ENCODE measurements at regions not wholly inside any gene's neighbourhood (a gene's known extent, or its start where the extent isn't known, plus 50 kb on each side); places are given as distances from the start of the nearest gene placed in this dataset.
"Not testable (repeated sequence)": the region's sequence is repeated elsewhere in the genome, so short reads cannot be mapped to it uniquely, and the experiment has no call there.

DNA sequence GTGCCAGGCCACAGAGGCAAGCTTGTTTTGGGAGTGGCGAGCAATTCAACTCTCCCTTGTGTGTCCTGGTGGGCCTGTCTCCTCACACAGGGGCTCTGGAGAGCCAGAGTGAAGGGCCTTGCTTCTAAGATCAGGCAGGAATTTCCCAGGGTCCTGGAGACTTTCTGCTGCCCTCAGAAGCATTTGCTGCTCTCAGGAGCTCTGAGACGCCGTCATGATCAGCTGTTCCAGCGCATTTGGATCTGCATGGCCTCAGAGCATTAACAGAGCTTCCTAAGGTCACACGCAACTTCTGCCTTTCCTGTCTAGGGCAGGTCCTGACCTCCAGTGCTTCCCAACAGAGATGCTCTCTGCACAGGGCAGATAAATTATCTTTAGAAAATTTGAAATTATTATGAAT is 52.2 kb upstream of the C10orf90 start:
- no peak for DNase-seq

DNA sequence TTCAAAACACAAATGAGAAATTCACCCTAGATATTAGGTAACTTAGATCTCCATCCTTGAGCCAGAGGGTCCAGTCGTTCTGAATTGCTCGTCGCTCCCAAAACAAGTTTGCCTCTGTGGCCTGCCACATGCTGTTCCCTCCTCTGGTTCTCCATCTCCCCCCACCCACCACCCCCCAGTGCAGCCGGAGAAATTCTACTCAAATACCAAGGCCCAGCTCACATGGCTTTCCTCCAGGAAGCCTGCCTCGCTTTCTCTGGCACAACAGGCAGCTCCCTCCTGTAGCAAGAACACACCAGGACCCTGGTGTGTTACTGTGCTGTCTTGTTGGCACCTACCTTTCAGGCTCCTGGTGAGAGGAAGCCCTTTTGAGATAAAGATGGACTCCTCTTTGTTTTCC is 52.7 kb upstream of the C10orf90 start:
- DNase-seq = no peak

DNA sequence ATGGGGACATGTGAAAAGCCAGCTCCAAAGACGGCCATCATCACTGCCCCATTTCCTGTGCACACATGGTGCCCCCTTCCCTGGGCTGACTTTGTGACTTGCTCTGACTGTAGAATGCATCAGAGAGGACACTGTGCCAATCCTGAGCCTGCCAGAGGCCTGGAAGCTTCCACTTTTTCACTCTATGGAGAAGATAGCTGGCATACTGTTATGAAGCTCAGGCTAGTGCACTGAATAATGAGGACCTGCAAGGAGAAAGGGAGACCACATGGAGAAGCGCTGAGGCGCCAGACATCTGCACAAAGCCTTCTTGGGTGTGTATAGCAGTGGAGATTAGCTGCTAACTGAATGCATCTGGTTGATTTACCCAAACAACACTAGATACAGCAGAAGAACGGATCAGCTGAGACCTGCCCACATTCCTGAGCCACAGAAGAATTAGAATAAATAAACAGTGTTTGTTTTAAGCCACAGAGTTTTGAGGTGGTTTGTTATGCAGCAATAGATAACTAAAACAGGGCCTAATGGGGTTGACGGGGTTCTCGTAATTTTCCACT is 58.9 kb upstream of the C10orf90 start:
- no peak for DNase-seq

DNA sequence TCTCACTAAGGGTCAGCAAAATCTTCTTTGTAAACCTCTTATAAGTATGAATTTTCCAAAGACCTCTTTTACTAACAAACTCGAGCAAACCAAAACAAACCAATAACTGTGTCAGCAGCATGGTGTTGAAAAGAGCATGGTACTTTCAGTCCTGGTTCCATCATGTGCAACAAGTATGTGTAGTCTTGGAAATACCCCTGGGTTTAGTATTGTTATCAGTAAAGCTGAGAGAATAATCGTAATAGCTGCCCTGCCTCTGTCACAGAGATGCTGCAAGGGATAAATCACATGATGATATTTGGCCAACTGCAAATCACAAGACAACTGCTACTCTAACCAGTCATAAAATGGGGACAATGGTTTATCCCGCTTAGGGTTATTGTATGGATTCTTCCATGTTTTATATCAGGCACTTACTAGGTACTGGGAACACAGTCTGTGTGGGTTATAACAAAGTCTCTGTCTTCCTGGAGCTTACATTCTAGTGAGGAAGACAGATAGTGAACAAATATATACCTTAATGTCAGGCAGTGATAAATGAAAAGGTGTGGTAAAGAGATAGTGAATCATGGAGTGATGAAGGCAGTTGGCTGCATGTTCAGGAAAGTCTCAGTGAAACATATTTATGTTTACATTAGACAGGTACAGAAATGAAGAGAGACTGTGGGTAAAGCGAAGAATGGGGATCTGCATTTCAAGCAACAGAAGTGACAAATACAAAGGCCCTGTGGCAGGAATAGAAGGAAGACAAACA is 60.5 kb upstream of the C10orf90 start:
- no peak for DNase-seq

DNA sequence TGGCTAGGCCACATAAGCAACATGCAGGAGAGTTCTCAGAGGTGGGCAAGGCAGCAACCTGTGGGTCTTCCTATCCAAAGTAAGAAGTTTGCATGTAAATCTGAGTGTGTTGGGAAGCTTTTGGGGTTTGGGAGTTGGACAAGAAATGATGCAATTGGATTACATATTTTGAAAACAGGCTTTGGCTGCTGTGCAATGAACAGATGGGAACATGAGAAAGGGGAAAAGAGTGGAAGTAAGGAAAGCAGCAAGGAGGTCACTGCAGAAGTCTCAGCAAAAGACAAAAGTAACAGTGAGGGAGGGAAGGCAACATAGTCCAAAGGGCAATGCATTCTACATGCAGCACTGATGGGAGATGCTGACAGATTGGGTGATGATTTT is 61.1 kb upstream of the C10orf90 start:
- no peak for DNase-seq

DNA sequence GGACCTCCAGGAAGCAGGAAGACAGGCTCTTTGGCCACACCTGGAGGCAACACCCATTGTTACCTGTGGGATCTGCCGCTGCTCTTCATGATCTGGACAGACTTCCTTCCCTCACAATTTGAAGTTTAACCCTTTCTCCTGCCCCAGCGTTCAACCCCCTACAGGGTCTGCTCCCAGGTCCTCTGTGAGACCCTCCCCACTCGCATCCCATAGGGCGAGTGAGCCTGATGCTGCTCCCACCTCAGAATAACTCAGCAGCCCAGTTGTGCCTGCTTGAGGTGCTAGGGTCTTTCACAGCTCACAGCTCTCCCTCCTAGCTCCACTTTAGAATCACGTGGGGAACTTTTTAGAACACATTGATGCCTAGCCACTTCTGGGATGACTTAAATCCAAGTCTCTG is 61.8 kb upstream of the C10orf90 start:
- DNase-seq = no peak

DNA sequence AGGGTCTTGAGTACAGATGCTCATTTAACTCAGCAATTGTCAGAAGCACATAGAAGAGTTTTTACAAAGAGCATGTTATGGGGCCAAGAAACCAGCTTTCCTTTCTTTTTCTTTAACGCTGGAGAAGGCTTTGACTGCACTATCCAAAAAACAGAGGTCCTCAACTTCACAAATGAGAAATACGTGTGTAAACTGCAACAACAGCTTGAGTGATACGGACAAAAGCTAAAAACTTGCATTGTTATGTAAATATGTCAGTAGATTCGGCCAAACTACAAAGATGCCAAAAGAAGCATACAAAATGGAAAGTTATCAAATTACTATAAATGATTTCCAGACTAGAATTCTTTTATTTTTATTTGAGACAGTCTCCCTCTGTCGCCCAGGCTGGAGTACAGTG is 62.4 kb upstream of the C10orf90 start:
- DNase-seq = no peak

DNA sequence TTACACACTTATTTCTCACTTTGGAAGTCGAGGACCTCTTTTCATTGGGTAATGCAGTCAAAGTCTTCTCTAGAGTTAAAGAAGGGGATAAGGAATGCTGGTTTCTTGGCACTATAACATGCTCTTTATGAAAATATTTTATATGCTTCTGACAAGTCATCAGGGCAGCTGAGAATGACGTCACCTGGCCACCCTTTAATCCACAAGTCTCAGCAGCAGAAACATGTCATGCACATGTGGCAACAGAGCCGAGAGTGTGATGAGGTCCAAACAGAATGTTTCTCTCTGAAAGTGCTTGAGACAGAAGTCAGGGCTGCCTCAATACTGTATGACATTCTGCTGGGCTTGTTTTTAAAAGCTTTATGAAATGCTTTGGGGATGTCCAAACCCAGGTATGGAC is 63.5 kb upstream of the C10orf90 start:
- no peak for DNase-seq

DNA sequence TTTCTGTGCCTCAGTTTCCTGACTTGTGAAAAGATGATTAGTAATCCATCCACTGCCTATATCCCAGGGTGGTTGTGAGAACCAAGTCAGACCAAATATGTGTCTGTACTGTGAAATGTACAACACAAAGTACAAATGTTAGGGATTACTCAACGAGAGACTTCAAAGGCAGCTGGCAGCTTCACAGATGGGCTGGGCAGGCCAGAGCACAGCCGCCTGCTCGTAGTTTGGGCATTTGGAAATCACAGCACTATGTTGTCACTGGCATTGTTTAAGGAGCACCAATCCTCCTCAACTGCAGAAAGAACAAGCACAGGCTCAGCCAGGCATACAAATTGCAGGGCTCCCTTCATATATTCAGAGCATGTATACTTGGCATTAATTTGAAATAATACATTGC is 64.5 kb upstream of the C10orf90 start:
- DNase-seq = no peak

DNA sequence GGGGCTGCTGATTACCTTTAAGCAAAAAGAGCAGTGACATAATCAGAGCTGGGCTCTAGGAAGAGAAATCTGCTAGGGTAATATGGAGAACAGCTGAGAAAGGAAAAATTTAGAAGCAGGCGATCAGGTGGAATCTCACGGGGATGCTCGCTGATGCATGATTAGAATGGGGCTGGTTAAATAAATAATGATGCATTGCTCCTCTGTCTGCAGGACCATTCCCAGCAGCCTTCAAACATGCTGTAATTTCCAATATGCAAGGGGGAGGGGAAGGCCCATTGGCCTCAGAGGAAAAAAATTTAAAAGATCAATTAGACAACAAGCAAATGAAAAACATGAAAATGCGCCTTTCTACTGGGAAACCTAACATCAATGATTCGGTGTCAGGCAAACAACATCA is 65.6 kb upstream of the C10orf90 start:
- no peak for DNase-seq

DNA sequence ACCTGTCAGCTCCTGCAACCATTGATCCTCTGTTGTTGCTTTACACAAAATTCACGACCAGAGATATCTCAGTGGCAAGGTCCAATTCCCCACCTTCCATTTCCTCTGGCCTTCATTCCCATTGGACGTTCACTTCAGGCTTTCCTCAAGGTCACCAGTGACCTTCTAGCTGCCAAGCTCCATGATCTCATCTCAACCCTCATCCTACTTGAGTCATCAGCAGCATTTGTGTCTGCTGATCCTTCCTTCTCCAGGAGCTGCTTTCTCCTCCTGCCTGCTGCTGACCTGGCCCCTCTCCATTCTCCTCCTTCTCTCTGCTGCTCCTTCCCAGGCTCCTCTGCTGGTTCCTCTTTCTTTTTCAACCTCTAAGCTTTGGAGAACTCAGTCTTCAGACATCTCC is 66.2 kb upstream of the C10orf90 start:
- no peak for DNase-seq

DNA sequence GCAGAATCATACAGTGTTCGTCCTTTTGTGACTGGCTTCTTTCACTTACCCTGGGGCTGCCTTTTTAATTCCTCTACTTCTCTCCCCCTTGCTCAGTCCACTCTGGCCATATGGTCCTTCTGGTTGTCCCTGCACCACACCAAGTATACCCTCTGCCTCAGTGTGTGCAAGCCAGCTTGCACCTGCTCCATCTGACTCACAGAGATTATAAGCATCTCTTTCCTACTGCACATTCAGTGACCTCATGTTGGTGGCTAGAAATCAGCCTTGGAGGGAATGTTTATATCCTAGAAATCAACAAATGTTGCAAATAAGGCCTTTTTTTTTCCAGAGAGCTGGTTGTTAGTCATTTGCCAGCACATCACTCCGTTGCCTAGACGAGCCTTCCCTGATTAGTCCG is 67.5 kb upstream of the C10orf90 start:
- DNase-seq = no peak

DNA sequence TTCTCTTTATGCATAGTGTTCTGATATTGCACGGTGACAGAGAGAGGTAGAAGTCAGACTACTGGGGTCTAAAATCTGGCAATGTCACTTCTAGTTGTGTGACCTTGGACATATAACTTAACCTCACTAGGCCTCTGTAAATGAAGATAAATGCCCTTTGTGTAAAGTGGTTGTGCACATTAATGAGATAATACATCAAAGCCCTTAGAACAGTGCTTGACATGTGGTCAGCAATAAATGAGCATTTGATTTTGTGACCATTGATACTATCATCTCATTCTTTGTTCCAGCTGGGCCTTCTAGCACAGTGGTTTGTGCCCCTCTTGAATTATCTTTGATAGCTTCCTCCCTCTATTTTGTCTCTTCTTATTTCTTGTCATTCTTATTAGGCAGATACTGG is 74.1 kb upstream of the C10orf90 start:
- no peak for DNase-seq

DNA sequence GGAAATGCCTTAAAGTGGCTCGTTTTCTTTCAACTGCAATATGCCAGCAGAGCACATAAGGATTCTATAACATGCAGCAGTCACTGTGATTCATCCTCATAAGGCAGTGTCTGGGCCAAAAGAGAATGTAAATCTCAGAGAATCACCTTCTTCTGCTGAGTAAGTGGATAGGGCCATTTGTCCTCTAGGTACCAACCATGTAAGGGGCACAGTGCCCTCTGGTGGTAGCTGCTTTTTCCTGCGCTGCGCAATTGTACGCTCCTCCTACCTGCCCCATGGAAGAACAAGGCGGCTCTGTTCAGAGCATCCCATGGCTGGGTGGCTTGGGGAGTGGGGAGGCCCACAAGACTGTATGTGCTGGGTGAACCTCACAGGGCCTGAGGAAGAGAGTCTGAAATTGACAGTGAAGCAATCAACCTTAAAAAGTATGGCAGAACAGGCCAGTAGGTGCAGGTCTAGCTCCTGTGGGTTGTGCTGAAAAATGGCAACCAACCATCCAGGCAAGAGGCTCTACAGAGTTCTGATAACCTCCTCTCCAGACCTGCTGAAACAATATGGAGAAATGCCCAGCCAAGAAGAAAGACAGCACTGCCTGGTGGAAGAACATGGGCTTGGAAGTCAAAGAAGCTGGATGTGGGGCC is 78.6 kb upstream of the C10orf90 start:
- DNase-seq = peak; percentile 2

DNA sequence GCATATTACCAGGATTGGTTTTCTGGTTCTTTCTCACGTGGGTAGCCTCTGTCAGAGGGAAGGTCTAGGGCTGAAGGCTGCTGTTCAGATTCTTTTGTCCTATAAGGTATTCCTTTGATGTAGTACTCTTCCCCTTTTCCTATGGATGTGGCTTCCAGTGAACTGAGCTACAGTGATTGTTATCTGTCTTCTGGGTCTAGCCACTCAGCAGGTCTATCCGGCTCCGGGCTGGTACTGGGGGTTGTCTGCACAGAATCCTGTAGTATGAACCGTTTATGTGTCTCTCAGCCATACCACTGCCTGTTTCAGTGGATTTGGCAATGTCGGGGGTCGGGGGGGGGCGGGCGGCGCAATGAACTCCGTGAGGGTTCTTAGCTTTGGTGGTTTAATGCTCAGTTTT is 84.5 kb upstream of the C10orf90 start:
- no peak for DNase-seq

DNA sequence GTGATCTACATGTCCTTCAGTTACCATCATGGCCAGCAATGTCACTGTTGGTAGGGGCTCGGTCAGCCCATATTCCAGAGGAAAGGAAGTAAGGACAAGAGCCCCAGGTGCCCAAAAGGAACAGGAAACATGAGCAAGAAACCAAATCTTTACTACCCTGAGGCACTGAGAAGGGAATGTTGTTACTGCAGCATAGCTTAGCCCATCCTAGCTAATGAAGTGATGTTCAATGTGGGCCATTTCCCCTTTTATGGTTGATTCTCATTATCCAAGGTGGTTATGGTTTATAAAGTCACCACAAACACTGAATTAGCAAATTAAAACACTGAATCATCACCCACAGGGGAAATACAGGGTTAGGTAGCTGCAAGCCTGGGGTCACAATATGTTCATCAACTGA is 88.4 kb upstream of the C10orf90 start:
- no peak for DNase-seq

DNA sequence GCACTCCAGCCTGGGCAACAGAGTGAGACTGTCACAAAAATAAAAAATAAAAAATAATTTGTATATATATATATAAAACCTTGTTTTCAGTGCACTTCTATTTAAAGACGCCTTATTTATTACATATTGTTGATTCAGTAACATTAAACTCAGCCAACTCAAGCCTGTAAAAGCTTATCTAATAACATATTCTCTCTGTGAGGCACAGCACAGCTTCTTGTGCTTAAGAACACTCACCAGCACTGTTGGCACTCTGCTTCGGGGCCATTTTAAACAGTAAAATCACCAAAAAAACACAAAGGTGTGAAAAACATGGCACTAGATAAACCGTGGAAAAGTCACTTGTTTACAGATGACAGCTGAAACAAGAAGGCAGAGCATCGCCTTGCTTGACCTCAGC is 89.0 kb upstream of the C10orf90 start:
- no peak for DNase-seq

DNA sequence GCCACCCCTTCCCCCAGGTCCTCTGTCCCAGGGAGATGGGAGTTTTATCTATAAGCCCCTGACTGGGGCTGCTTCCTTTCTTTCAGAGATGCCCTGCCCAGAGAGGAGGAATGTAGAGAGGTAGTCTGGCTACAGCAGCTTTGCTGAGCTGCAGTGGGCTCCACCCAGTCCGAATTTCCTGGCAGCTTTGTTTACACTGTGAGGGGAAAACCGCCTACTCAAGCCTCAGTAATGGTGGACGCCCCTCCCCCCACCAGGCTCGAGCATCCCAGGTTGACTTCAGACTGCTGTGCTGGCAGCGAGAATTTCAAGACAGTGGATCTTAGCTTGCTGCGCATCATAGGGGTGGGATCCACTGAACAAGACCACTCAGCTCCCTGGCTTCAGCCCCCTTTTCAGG is 96.2 kb upstream of the C10orf90 start:
- not testable (repeated sequence) for DNase-seq

DNA sequence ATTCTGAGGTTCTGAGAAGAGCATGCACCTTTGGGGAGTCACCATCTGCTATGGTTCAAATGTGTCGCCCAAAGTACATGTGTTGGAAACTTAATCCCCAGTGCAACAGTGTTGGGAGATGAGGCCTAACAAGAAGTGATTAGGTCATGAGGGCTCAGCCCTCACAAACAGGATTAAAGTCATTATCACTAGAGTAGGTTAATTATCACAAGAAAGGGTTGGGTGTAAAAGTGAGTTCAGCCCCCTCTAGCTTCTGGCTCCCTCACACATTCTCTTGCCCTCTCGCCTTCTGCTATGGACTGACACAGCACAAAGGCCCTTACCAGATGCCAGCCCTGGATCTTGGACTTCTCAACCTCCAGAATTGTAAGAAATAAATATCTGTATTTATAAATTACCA is 100.3 kb upstream of the C10orf90 start:
- DNase-seq = no peak

DNA sequence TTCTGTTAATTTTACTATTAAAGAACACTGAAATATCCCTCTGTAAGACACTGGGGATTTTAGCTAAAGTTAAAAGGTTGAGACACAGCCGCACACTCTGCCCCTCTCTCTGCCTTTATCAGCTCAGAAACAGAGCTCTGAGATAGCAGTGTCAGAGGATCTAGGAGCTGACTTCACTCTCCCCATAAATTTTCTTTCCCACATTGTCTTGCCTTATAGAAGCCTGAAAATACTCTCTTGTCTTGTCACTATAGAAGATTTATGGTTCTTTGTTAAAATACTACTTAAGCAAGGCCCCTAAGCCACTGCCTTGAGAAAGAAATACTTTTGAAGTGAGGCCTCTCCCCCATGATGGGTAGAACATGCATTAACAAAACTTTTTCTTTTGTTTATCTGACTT is 105.7 kb upstream of the C10orf90 start:
- no peak for DNase-seq

DNA sequence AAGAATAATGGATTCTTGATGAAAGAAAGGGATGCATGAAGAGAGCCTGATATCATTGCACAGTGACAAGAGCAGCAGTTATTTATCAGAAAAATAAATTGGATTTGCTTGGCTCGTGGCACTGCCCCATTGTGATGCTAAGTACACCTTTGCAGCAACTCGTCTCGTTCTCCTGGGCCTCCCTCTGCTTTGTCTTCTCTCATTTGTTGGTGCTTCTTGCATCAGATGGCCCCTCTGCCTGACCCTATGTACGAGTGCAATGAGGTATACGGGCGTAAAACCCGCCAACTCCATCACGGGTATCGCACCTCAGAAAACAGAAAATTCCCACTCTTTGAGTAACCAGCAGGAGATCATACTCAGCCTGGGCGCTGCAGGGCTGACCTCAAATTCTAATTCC is 107.2 kb upstream of the C10orf90 start:
- DNase-seq = no peak

DNA sequence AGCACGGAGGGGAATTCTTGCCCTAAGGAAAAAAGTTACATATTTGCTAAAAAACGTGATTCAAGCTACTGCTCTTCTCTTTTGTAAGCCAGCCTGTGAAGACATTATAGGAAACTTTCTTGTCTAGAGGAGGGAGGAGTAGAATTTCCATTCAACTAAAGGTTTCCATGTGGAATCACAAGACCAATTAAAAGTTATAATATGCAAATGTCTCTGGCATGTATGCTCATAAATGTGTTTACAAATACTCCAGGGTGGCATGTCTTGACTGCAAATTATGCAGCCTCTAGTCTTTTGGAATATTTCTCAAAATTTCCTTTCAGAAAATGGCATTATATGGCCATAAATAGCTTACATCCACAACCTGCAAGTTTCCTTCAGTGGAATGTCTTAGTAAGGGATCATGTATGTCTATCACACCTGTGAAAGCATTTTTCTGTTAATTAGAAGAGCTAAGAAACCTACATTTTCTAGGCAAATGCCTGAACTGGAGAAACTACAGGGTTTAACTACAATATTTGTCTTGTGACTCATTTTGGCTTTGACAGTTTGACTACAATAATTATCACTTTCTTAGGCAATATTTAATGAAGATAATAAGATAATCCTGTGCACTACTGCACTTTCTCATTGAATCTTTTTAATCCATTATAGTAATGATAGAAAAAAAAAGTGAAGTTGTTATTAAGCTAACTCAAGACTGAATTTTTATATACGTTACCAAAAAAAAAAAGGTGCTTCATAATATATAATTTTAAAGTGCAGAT is 111.1 kb upstream of the C10orf90 start:
- DNase-seq = no peak

DNA sequence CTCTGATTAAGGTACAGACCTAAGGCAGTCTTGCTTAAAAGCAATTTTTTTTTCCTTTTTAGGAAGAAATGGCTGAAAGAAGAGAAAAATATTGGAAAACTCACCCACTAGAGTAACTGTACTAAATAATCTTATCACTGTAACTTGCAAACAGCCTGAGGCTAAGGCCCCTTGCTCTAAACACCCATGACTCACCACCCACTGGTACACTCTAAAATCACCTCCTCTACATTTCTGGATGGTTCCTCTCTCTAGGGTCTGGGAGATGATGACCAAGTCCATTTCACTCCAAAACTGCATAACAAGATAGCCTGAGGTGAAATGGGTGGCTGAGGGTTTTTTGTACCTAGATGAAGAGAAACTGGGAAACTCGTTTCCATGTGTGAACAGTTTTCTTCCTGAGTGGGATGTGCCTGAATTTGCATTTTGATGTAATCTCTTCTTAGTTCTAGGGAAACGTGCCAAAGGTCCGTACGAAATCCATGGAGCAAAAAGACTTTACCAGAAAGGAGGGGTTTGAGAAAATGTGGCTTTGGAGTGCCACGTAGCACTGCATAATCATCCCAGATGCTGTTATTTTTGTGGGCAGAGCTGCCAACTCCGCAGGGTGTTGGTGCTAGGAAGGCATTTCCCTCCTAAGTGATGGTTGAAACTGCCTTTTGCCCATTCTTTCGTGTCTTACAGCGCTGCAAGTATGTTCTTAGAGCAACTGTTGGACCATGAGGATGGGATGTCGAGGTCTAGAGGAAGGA is 113.5 kb upstream of the C10orf90 start:
- DNase-seq = no peak

Data from SHP77 treated with DMSO at 0.1 percent for 48 hours (cell line).